ENCODE measurements at regions not wholly inside any gene's neighbourhood (a gene's known extent, or its start where the extent isn't known, plus 50 kb on each side); places are given as distances from the start of the nearest gene placed in this dataset.

DNA sequence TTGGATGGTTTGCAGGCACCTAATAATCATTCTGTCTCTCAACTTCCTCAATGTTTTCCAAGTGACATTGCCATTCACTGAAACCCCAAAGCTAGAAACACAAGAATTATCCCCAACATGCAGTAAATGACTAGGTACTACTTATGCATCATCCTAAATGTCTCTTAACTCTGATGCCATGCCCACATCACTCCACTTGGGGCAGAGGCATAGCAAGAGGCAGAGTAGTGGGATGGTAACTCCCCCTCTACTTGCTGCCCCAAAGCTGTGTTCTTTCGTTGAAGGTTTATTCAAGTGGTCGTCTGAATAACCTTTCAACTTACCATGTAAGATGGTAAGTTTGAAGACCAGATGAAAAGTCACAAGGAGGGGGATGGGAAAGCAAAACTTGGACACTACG lies 77.9 kb upstream of the SOX5 start:
- ATAC-seq (no peak), DNase-seq (ENCODE audit: low read depth, low spot score) (no peak)
- Histone ChIP-seq H3K27ac (ENCODE audit: low read length) (no peak overlapping the region), H3K4me3 (ENCODE audit: low read depth in 2 of 2, low read length in 2 of 2) (no peak overlapping the region), H3K27me3 (ENCODE audit: control insufficient read depth, insufficient read depth, low read length) (no peaks in the 10 kb centered on the region), H3K4me1 (ENCODE audit: control insufficient read depth, insufficient read depth, low read length) (no peaks in the 10 kb centered on the region), H3K9me3 (ENCODE audit: control insufficient read depth, insufficient read depth, low read depth, low read length) (no peaks in the 10 kb centered on the region), H3K36me3 (ENCODE audit: control insufficient read depth, insufficient read depth, low read length) (no peaks in the 10 kb centered on the region)
- in situ Hi-C loops (cut with HindIII; ENCODE audit: low pct_unique_long_range_greater_than_20kb, low sequenced_read_pairs): no loop called here
- intact Hi-C loops (cut with micrococcal nuclease; ENCODE audit: unreplicated experiment): no loop called here
- ChIA-PET POLR2A (no interaction called here), CTCF (no interaction called here)
- no TSS peak for BruUV-seq (replicated peaks)
- TF ChIP-seq TCF7L2 (IDR thresholded peaks at IDR 0.05; ENCODE audit: low read depth, low read length): no peak
- no peak for TF ChIP-seq CTCF (IDR thresholded peaks at IDR 0.05)
- no peak for TF ChIP-seq REST (IDR thresholded peaks at IDR 0.05; ENCODE audit: insufficient read depth in 1 of 2, low read depth in 2 of 2, low read length in 1 of 2)
- TF ChIP-seq POLR2AphosphoS5 (IDR thresholded peaks at IDR 0.05; ENCODE audit: low read depth, low read length): no peak
- TF ChIP-seq SIN3A (IDR thresholded peaks at IDR 0.05; ENCODE audit: borderline replicate concordance, insufficient read depth, low read depth, low read length): no peak

- H3K4me3 ChIP-seq (ENCODE audit: low read depth in 2 of 2, low read length in 2 of 2): no peak overlapping the region
- in situ Hi-C loops (cut with HindIII; ENCODE audit: low pct_unique_long_range_greater_than_20kb, low sequenced_read_pairs) (no loop called here), intact Hi-C loops (cut with micrococcal nuclease; ENCODE audit: unreplicated experiment) (no loop called here)
- no TSS peak for BruUV-seq (replicated peaks)
- no peaks in the 10 kb centered on the region for H3K36me3 ChIP-seq (ENCODE audit: control insufficient read depth, insufficient read depth, low read length)
- H3K27me3 ChIP-seq (ENCODE audit: control insufficient read depth, insufficient read depth, low read length): no peaks in the 10 kb centered on the region
- H3K4me1 ChIP-seq (ENCODE audit: control insufficient read depth, insufficient read depth, low read length): no peaks in the 10 kb centered on the region
- H3K27ac ChIP-seq (ENCODE audit: low read length): no peak overlapping the region
- ChIA-PET POLR2A (no interaction called here), CTCF (no interaction called here)
- DNase-seq (ENCODE audit: low read depth, low spot score): no peak
- ATAC-seq: no peak
- no peaks in the 10 kb centered on the region for H3K9me3 ChIP-seq (ENCODE audit: control insufficient read depth, insufficient read depth, low read depth, low read length)
- TF ChIP-seq SIN3A (IDR thresholded peaks at IDR 0.05; ENCODE audit: borderline replicate concordance, insufficient read depth, low read depth, low read length) (no peak), CTCF (IDR thresholded peaks at IDR 0.05) (peak; percentile 26; the same call in 1 of the 2 replicates)
Measured at GRCh38 chr12:24025153-24025798, 75.8 kb upstream of the SOX5 start.

Measured in Panc1 (cell line).